ENCODE measurements at regions not wholly inside any gene's neighbourhood (a gene's known extent, or its start where the extent isn't known, plus 50 kb on each side); places are given as distances from the start of the nearest gene placed in this dataset.

GRCh38 chr13:84566780-84567179 is 684.5 kb upstream of the SLITRK1 start:
- no peak for TF ChIP-seq EZH2 (IDR thresholded peaks at IDR 0.05)
- TF ChIP-seq, protein P1, sequence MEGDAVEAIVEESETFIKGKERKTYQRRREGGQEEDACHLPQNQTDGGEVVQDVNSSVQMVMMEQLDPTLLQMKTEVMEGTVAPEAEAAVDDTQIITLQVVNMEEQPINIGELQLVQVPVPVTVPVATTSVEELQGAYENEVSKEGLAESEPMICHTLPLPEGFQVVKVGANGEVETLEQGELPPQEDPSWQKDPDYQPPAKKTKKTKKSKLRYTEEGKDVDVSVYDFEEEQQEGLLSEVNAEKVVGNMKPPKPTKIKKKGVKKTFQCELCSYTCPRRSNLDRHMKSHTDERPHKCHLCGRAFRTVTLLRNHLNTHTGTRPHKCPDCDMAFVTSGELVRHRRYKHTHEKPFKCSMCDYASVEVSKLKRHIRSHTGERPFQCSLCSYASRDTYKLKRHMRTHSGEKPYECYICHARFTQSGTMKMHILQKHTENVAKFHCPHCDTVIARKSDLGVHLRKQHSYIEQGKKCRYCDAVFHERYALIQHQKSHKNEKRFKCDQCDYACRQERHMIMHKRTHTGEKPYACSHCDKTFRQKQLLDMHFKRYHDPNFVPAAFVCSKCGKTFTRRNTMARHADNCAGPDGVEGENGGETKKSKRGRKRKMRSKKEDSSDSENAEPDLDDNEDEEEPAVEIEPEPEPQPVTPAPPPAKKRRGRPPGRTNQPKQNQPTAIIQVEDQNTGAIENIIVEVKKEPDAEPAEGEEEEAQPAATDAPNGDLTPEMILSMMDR (IDR thresholded peaks at IDR 0.05), result no peak
- no peak for TF ChIP-seq EZH2phosphoT487 (IDR thresholded peaks at IDR 0.05)
